Heart right ventricle (tissue), 16 donors: ENCODE measurements at regions not wholly inside any gene's neighbourhood (a gene's known extent, or its start where the extent isn't known, plus 50 kb on each side); places are given as distances from the start of the nearest gene placed in this dataset.
"Not testable (repeated sequence)": the region's sequence is repeated elsewhere in the genome, so short reads cannot be mapped to it uniquely, and the experiment has no call there.

ENCODE experiments used
- ATAC-seq, 8 donors: fragments of 200-7000 bp; cut with Tn5 transposase; one replicate each; pipeline ENCODE4 v1.9.1; 2020; ENCODE audit warnings: mild to moderate bottlenecking in 8 of 8, moderate library complexity in 8 of 8, moderate number of reproducible peaks in 1 of 8
- DNase-seq, 2 donors: peaks; one replicate each; pipeline ENCODE4 v3.0.0-alpha.2; 2020
- H3K27ac ChIP-seq, 10 donors: fragments of 200-600 bp; sonication (generic) in 2 of 10; one replicate each; pipeline versions ENCODE4 v1.5.0 to v1.8.0; 2020 to 2022; ENCODE audit warnings: mild to moderate bottlenecking in 3 of 10
- H3K27me3 ChIP-seq, 7 donors: fragments of 200-600 bp; one replicate each; pipeline ENCODE4 v1.8.0; 2021 to 2022; ENCODE audit warnings: mild to moderate bottlenecking in 2 of 7
- H3K36me3 ChIP-seq, 9 donors: fragments of 200-600 bp; sonication (generic) in 1 of 9; one replicate each; pipeline versions ENCODE4 v1.5.0 to v1.8.0; 2020 to 2022; ENCODE audit warnings: mild to moderate bottlenecking in 2 of 9
- H3K4me1 ChIP-seq, 9 donors: fragments of 200-600 bp; sonication (generic) in 1 of 9; one replicate each; pipeline versions ENCODE4 v1.5.0 to v1.8.0; 2020 to 2022; ENCODE audit warnings: mild to moderate bottlenecking in 4 of 9
- H3K4me3 ChIP-seq, 10 donors: fragments of 200-600 bp; sonication (generic) in 2 of 10; one replicate each; pipeline versions ENCODE4 v1.5.0 to v1.8.0; 2020 to 2022; ENCODE audit warnings: mild to moderate bottlenecking in 7 of 10, moderate library complexity in 2 of 10
- H3K9me3 ChIP-seq, 11 donors: fragments of 200-600 bp in 10 of 11; sonication (generic) in 2 of 11; one replicate each; pipeline versions ENCODE4 v1.5.0 to v1.8.0; 2013 to 2022; ENCODE audit warnings: mild to moderate bottlenecking in 2 of 11, control low read depth in 1 of 11, moderate library complexity in 1 of 11
- CTCF ChIP-seq, 9 donors: fragments of 200-600 bp; sonication (generic) in 2 of 9; IDR thresholded peaks; one replicate each; pipeline versions ENCODE4 v1.5.0 to v1.8.0; 2021 to 2022; ENCODE audit warnings: antibody characterized with exemption in 9 of 9, mild to moderate bottlenecking in 5 of 9, moderate library complexity in 1 of 9
- WGBS, 2 donors: extraction: QIAGEN DNeasy Blood & Tissue Kit; methylation state at CpG; one replicate each; pipeline ENCODE4 v1.1.7; 2013; ENCODE audit warnings: inconsistent platforms in 1 of 2; 5-methylcytosine and 5-hydroxymethylcytosine counted together
- intact Hi-C, 10 donors: fragments of 100-400 bp; cut with DNase I; formaldehyde crosslinking; loops; one replicate each; pipeline versions ENCODE4 v1.11.1 to v1.14.2; 2022
- donor health status: Arrhythmogenic right ventricular cardiomyopathy.
- donor health status: ischemic (EF 13 %, LVEDD 7.1; RV severe dilation, severe dysfunction).
- donor health status: healthy with polysubstance abuse.
- donor health status: DM: no; HTN: yes; CAD: no.
- donor health status: DM: no; HTN: no; CAD: no.
- donor health status: ischemic (EF 25% LVEDD 6.9; RV normal size, moderate dysfunction).
- donor health status: ischemic (EF 25% LVEDD 5.7; RV mildly dilated, moderate dysfunction).
- donor health status: healthy.
- donor health status: DM: yes; HTN: yes; CAD: no.
- donor health status: Ischemic cardiomyopathy.
- donor health status: ischemic (EF 35%, LVEDD 5.7; RV mildly dilated, moderate dysfunction).
- donor health status: nonischemic (EF 11% LVEDD 7.7; RV severe dilation, severe dysfunction).
- donor health status: DM: yes; HTN: yes; CAD: no.
- donor health status: PGD.
- donor health status: ischemic (EF 29% LVEDD 5.4; RV normal size, mild dysfunction).
- donor health status: nonischemic (EF 23%, LVEDD 6.1; RV moderate dilation, normal function).

- ATAC-seq: no peak
- intact Hi-C loops: no loop called here
- no peak for DNase-seq
- WGBS, 2 donors: 92 to 93% methylated on average over 2 of the region's 2 CpGs
- Histone ChIP-seq H3K27me3 (no peaks in the 10 kb centered on the region), H3K36me3 (no peaks in the 10 kb centered on the region), H3K9me3 (peaks cover 0 to 7% (median 0%) of the 10 kb centered on the region in 11 donors), H3K27ac (no peak overlapping the region), H3K4me3 (no peak overlapping the region), H3K4me1 (peaks cover 0 to 2% (median under 1%) of the 10 kb centered on the region in 9 donors)
- no peak for TF ChIP-seq CTCF (IDR thresholded peaks at IDR 0.05)
Measured at GRCh38 chr1:185432948-185433347, 115.9 kb upstream of the IVNS1ABP start.

GRCh38 chr1:185431612-185432011 lies 114.6 kb upstream of the IVNS1ABP start:
- no peak overlapping the region for H3K27ac ChIP-seq
- no peaks in the 10 kb centered on the region for H3K36me3 ChIP-seq
- no peaks in the 10 kb centered on the region for H3K27me3 ChIP-seq
- DNase-seq (no peak), ATAC-seq (no peak)
- 75 to 98% methylated on average over 5 of the region's 5 CpGs for WGBS, 2 donors
- H3K4me1 ChIP-seq: peaks cover 0 to 15% (median 7%) of the 10 kb centered on the region in 9 donors
- H3K9me3 ChIP-seq: peaks cover 0 to 7% (median 0%) of the 10 kb centered on the region in 11 donors
- intact Hi-C loops: no loop called here
- no peak for TF ChIP-seq CTCF (IDR thresholded peaks at IDR 0.05)
- no peak overlapping the region for H3K4me3 ChIP-seq

GRCh38 chr1:185429668-185430067 lies 112.6 kb upstream of the IVNS1ABP start:
- WGBS, 2 donors: 92 to 94% methylated on average over 1 of the region's 1 CpG
- H3K27ac ChIP-seq, H3K4me3 ChIP-seq, H3K36me3 ChIP-seq, ATAC-seq, H3K9me3 ChIP-seq, DNase-seq, H3K27me3 ChIP-seq: not testable (repeated sequence)
- H3K4me1 ChIP-seq: peaks cover 0 to 19% (median 11%) of the 10 kb centered on the region in 9 donors
- intact Hi-C loops: loop anchor here in 8 of 10 donors (5.0 to 10.0 kb wide), 7 partner anchors 105 to 255 kb away; partner anchors contain the start of gene IVNS1ABP (in 1 of the 8)

- H3K27me3 ChIP-seq: no peaks in the 10 kb centered on the region
- H3K9me3 ChIP-seq: peaks cover 0 to 5% (median 0%) of the 10 kb centered on the region in 11 donors
- no peak overlapping the region for H3K4me3 ChIP-seq
- ATAC-seq (peak in 3 of 8 donors; percentile 3 to 31 (median 6)), DNase-seq (no peak)
- intact Hi-C loops: loop anchor here in 8 of 10 donors (5.0 to 10.0 kb wide), 7 partner anchors 103 to 257 kb away; partner anchors contain the start of gene IVNS1ABP (in 1 of the 8)
- peaks cover 0 to 19% (median 11%) of the 10 kb centered on the region in 9 donors for H3K4me1 ChIP-seq
- H3K27ac ChIP-seq: peak overlapping the region in 8 of 10 donors; percentile 49 to 85 (median 74)
- no peaks in the 10 kb centered on the region for H3K36me3 ChIP-seq
- WGBS, 2 donors: 64 to 65% methylated on average over 3 of the region's 3 CpGs
- no peak for TF ChIP-seq CTCF (IDR thresholded peaks at IDR 0.05)
Measured at GRCh38 chr1:185427776-185428175, 110.7 kb upstream of the IVNS1ABP start.

GRCh38 chr1:185427264-185427663 lies 110.2 kb upstream of the IVNS1ABP start:
- peaks cover 0 to 19% (median 11%) of the 10 kb centered on the region in 9 donors for H3K4me1 ChIP-seq
- H3K27me3 ChIP-seq: no peaks in the 10 kb centered on the region
- peak overlapping the region in 9 of 10 donors; percentile 7 to 85 (median 71) for H3K27ac ChIP-seq
- intact Hi-C loops: loop anchor here in 8 of 10 donors (5.0 to 10.0 kb wide), 7 partner anchors 102 to 258 kb away; partner anchors contain the start of gene IVNS1ABP (in 1 of the 8)
- ATAC-seq (peak; percentile 57 to 93 (median 88)), DNase-seq (peak in 1 of 2 donors; percentile 12)
- no peak for TF ChIP-seq CTCF (IDR thresholded peaks at IDR 0.05)
- WGBS, 2 donors: 46 to 67% methylated on average over 2 of the region's 2 CpGs
- H3K36me3 ChIP-seq: no peaks in the 10 kb centered on the region
- peaks cover 0 to 5% (median 0%) of the 10 kb centered on the region in 11 donors for H3K9me3 ChIP-seq
- no peak overlapping the region for H3K4me3 ChIP-seq
